ENCODE measurements at regions not wholly inside any gene's neighbourhood (a gene's known extent, or its start where the extent isn't known, plus 50 kb on each side); places are given as distances from the start of the nearest gene placed in this dataset.

DNA sequence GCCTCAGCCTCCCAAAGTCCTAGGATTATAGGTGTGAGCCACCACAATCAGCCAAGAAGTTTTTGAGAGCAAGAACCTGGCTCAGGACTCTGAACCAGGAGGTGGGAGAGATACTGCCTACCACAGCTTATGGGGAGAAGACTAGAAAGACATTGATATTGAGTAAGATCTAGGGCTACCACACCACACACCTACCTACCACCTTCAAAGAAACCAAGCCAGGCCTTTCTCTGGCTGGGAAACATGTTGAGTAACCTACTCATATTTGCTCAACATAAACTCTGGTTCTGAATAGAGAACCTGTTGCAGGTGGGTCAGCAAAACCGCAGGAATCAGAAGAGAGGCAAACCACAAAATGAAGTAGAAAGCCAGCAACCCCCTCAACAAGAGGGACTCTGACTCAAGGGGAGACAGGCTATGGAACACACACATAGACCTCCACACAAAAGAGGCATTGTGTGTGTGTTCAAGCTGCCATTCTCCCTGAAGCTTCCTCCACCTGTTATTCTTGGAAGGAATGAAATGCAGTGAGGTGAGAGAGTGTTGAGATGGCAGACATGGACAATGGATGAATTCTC, 1021.9 kb downstream of the NLGN4Y start:
- Mint-ChIP-seq H3K27ac (no peak overlapping the region), H3K36me3 (ENCODE audit: low read depth) (no peaks in the 10 kb centered on the region), H3K4me3 (no peak overlapping the region), H3K4me1 (ENCODE audit: low read depth) (no peaks in the 10 kb centered on the region), H3K9me3 (ENCODE audit: insufficient read depth) (no peaks in the 10 kb centered on the region), H3K27me3 (ENCODE audit: low read depth) (no peaks in the 10 kb centered on the region)
- ATAC-seq (no peak), DNase-seq (no peak)
- CTCF ChIA-PET, result no interaction called here
- POLR2A ChIA-PET, result interaction anchor here (0.6 kb wide), 1 partner anchor 21 kb away, joined by 3 read pairs; no protein-coding TSS in a partner anchor

DNA sequence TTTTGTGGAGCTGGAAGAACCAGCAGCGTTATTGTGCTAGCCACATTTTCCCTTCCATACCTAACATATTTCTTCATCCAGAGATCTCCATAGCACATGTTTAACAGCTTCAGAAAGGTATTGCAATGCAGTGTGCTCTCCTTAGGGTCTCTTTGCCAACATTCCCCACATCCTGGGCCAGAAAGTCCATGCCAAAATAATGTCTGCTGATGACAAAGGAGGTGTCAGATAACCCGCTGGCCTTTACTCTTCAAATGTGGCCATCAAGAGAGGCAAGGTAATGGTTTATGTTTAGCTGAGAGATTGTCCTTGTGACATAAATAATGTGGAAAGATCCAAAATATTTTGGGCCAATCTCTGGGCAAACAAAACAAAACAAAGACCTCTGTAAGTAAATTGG, 1027.7 kb downstream of the NLGN4Y start:
- ATAC-seq (no peak), DNase-seq (no peak)
- H3K27me3 Mint-ChIP-seq (ENCODE audit: low read depth), result no peaks in the 10 kb centered on the region
- H3K4me3 Mint-ChIP-seq, result no peak overlapping the region
- H3K4me1 Mint-ChIP-seq (ENCODE audit: low read depth), result no peaks in the 10 kb centered on the region
- no peak overlapping the region for H3K27ac Mint-ChIP-seq
- POLR2A ChIA-PET, result no interaction called here
- CTCF ChIA-PET, result no interaction called here
- H3K9me3 Mint-ChIP-seq (ENCODE audit: insufficient read depth), result no peaks in the 10 kb centered on the region
- H3K36me3 Mint-ChIP-seq (ENCODE audit: low read depth), result no peaks in the 10 kb centered on the region

DNA sequence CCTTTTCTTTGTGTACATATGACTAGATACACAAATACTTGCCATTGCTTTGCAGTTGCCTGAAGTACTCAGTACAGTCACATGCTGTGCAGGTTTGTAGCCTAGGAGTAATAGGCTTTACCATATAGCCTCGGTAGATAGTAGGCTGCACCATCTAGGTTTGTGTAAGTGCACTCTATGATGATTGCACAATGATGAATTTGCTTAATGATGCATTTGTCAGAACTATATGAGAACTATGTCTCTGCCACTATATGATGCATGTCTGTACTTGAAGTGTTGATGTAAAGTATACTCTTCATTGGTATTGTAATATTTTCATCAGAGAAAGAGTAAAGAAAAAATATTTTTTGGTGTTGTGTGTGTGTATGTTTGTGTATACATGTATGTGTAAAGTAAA, 1030.7 kb downstream of the NLGN4Y start:
- Mint-ChIP-seq H3K27ac (no peak overlapping the region), H3K36me3 (ENCODE audit: low read depth) (no peaks in the 10 kb centered on the region), H3K27me3 (ENCODE audit: low read depth) (no peaks in the 10 kb centered on the region), H3K4me3 (no peak overlapping the region), H3K9me3 (ENCODE audit: insufficient read depth) (no peaks in the 10 kb centered on the region), H3K4me1 (ENCODE audit: low read depth) (no peaks in the 10 kb centered on the region)
- DNase-seq (no peak), ATAC-seq (no peak)
- POLR2A ChIA-PET, result no interaction called here
- CTCF ChIA-PET, result no interaction called here

DNA sequence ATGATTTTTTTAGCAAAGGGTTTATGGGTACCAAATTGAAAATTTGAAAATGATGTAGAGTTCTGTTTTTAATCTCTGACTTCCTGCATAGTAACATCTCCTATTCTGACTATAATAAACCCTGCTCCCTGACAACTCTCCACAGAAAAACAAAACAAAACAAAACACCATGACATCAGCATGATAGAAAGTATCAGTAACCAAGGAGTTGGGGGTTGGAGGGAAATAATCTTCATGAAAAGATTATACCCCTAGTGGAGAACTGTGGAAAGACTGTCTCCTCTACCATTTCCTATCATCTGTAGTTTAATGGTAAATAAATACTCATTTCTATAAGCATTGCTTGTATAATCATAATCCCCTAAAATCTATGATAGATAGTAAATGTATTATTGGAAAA, 1034.8 kb downstream of the NLGN4Y start:
- ATAC-seq (no peak), DNase-seq (no peak)
- no peaks in the 10 kb centered on the region for H3K9me3 Mint-ChIP-seq (ENCODE audit: insufficient read depth)
- CTCF ChIA-PET, result no interaction called here
- H3K4me1 Mint-ChIP-seq (ENCODE audit: low read depth), result no peaks in the 10 kb centered on the region
- H3K36me3 Mint-ChIP-seq (ENCODE audit: low read depth), result no peaks in the 10 kb centered on the region
- no peaks in the 10 kb centered on the region for H3K27me3 Mint-ChIP-seq (ENCODE audit: low read depth)
- H3K27ac Mint-ChIP-seq, result no peak overlapping the region
- POLR2A ChIA-PET, result no interaction called here
- H3K4me3 Mint-ChIP-seq, result no peak overlapping the region

DNA sequence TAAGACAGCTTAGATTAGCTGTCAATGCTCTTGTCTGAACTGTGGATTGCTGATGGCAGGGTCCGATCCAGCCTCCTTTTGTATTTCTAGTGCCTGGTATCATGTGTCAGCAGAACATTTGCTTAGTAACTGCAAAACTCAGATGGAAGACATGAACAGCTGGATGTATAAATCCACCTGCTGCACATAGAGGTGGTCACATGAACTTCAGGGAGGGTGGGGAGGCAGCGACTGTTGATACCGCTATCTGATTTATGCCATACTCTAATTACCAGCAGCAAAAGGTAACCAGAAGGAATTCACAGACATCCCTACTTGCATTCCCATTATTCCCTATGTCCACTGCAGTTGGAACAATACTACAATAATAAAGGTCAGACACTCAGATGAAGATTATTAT, 1036.5 kb downstream of the NLGN4Y start:
- DNase-seq (no peak), ATAC-seq (no peak)
- H3K27me3 Mint-ChIP-seq (ENCODE audit: low read depth), result no peaks in the 10 kb centered on the region
- ChIA-PET CTCF (no interaction called here), POLR2A (no interaction called here)
- no peaks in the 10 kb centered on the region for H3K36me3 Mint-ChIP-seq (ENCODE audit: low read depth)
- H3K9me3 Mint-ChIP-seq (ENCODE audit: insufficient read depth), result no peaks in the 10 kb centered on the region
- H3K4me3 Mint-ChIP-seq, result no peak overlapping the region
- H3K27ac Mint-ChIP-seq, result no peak overlapping the region
- H3K4me1 Mint-ChIP-seq (ENCODE audit: low read depth), result no peaks in the 10 kb centered on the region

DNA sequence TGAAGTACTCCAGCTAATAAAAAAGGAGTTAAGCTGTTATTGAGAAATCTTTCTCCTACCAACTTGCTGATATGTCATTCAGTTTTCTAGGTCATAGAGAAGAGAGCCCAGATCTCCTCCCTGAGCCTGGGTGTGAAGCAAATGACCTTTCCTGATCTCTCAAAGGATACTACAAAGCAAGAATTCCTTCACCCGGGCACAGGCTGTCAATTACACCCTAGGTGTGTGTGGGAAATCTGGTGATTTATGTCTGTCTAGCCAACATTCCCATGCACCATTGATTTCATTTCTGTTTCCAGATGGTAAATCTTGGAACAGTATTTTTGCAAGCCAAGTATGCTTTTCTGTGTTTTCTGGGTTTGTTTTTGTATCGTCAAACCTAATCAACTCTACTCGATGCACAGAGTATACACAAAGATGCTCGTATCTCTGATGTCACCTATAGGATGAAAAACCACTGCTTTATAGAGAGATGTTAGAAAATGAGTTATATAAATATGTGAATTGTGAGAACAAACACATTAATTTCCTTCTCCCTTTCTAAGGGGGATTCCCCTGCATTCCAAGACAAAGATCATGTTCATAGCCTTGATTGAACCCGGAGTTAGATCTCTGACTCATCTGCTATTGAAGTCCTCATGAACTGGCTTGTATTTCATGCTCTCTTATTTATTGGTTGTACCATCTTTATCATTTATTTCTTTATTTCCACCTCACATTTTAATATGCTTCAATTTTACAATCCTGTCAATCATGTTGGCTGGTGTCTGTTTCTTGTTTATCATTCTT, 1037.4 kb downstream of the NLGN4Y start:
- ATAC-seq, result no peak
- no peak for DNase-seq
- Mint-ChIP-seq H3K27ac (no peak overlapping the region), H3K36me3 (ENCODE audit: low read depth) (no peaks in the 10 kb centered on the region), H3K27me3 (ENCODE audit: low read depth) (no peaks in the 10 kb centered on the region), H3K9me3 (ENCODE audit: insufficient read depth) (no peaks in the 10 kb centered on the region), H3K4me1 (ENCODE audit: low read depth) (no peaks in the 10 kb centered on the region), H3K4me3 (no peak overlapping the region)
- POLR2A ChIA-PET, result no interaction called here
- CTCF ChIA-PET, result no interaction called here

DNA sequence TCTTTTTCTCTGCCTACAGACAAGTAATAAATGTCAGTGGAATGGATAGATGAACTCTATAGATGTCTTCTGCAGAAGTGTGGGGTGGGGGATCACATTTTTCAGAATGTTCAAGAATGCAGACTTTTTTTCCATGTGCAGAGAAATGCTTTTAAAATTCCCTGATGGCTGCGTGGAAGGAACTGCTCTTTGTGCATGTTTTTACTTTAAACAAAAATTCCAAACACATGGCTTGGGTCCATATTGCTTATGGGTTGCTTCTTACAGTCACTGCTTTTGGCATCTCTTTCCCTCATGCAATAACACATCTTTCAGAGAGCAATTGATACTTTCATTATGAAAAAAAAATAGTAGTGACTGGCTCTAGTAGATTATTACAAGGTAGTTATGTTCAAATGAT, 1053.6 kb downstream of the NLGN4Y start:
- Mint-ChIP-seq H3K27ac (no peak overlapping the region), H3K4me3 (no peak overlapping the region), H3K4me1 (ENCODE audit: low read depth) (no peaks in the 10 kb centered on the region), H3K36me3 (ENCODE audit: low read depth) (no peaks in the 10 kb centered on the region), H3K9me3 (ENCODE audit: insufficient read depth) (no peaks in the 10 kb centered on the region), H3K27me3 (ENCODE audit: low read depth) (no peaks in the 10 kb centered on the region)
- POLR2A ChIA-PET, result no interaction called here
- DNase-seq (no peak), ATAC-seq (no peak)
- CTCF ChIA-PET, result no interaction called here

DNA sequence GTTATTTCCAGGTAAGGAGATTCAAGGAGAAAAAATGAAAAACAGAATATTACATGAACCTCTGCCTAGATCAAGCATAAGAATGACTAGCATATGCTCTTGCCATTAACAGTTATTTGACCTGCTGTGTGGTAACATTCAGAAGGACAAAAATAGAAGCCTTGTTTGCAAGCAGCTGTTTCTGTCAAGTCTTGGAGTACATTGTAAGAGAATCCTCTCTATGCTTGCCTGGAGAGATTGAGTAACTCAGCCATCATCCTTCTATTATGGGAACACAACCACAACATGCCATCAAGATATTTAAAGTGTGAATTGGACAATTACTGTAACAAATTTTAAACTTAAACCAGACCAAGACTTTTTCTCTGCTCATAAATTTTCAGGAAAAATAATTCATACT, 1054.4 kb downstream of the NLGN4Y start:
- no peaks in the 10 kb centered on the region for H3K9me3 Mint-ChIP-seq (ENCODE audit: insufficient read depth)
- H3K27me3 Mint-ChIP-seq (ENCODE audit: low read depth), result no peaks in the 10 kb centered on the region
- H3K36me3 Mint-ChIP-seq (ENCODE audit: low read depth), result no peaks in the 10 kb centered on the region
- H3K4me1 Mint-ChIP-seq (ENCODE audit: low read depth), result no peaks in the 10 kb centered on the region
- no peak overlapping the region for H3K4me3 Mint-ChIP-seq
- H3K27ac Mint-ChIP-seq, result no peak overlapping the region
- DNase-seq, result no peak
- ATAC-seq, result no peak
- ChIA-PET POLR2A (no interaction called here), CTCF (no interaction called here)

DNA sequence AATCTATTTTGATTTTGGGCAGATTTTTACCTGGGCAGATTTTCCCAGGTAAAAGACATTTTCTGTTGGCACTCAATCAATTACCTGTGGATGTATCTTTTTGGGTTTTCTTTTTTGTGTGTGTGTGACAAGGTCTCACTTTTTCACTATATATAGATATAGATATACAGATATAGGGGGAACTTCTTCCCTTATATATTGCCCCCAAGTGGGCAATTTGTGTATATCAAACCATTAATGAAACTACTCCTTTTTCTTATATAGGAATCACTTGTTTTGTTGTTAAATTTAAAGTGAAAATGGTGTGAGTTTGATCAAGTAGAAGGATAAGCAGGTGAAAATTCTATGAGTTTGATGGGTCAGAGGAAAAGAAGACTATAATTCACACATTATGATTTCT, 1054.9 kb downstream of the NLGN4Y start:
- no peaks in the 10 kb centered on the region for H3K4me1 Mint-ChIP-seq (ENCODE audit: low read depth)
- DNase-seq (no peak), ATAC-seq (no peak)
- H3K4me3 Mint-ChIP-seq, result no peak overlapping the region
- ChIA-PET CTCF (no interaction called here), POLR2A (no interaction called here)
- H3K36me3 Mint-ChIP-seq (ENCODE audit: low read depth), result no peaks in the 10 kb centered on the region
- H3K27me3 Mint-ChIP-seq (ENCODE audit: low read depth), result no peaks in the 10 kb centered on the region
- no peak overlapping the region for H3K27ac Mint-ChIP-seq
- H3K9me3 Mint-ChIP-seq (ENCODE audit: insufficient read depth), result no peaks in the 10 kb centered on the region

DNA sequence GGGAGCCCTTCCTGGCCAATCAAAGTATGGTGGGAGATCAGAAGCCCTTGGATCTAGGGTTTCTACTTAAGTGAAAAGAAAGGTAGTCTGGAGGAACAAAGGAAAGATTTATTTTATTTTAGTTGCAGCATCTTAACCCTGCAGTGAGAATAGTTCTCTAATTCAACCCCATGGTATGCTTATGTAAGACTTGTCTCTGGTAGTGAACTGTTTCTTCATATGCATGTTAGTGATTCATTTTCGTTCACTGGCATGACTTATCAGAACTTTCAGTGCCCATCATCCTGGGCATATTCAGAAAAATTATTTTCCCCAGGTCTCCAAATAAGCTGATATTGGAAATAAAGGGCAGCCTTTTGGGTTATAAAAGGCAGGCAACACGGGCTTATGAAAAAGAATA, 1058.8 kb downstream of the NLGN4Y start:
- DNase-seq (no peak), ATAC-seq (no peak)
- Mint-ChIP-seq H3K27me3 (ENCODE audit: low read depth) (no peaks in the 10 kb centered on the region), H3K27ac (no peak overlapping the region), H3K36me3 (ENCODE audit: low read depth) (no peaks in the 10 kb centered on the region), H3K4me3 (no peak overlapping the region), H3K4me1 (ENCODE audit: low read depth) (no peaks in the 10 kb centered on the region), H3K9me3 (ENCODE audit: insufficient read depth) (no peaks in the 10 kb centered on the region)
- ChIA-PET CTCF (no interaction called here), POLR2A (no interaction called here)

DNA sequence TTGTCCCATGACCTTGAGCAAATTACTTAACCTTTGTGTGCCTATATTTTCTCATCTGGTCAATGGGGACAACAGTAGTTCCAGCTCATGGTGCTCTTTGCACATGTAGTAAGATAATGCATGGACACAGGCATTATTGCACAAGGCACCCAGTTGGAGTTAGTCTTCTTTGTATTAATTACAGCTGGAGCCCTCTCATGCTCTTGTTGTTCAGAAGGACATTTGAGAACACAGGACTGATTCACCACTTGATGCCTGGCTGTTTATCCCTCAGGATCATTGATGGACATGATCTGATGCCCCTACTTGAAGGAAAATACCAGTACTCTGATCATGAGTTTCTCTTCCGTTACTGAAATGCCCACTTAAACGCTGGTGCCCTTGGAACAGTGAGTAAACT, 1068.6 kb downstream of the NLGN4Y start:
- no peak for ATAC-seq
- CTCF ChIA-PET, result no interaction called here
- POLR2A ChIA-PET, result no interaction called here

DNA sequence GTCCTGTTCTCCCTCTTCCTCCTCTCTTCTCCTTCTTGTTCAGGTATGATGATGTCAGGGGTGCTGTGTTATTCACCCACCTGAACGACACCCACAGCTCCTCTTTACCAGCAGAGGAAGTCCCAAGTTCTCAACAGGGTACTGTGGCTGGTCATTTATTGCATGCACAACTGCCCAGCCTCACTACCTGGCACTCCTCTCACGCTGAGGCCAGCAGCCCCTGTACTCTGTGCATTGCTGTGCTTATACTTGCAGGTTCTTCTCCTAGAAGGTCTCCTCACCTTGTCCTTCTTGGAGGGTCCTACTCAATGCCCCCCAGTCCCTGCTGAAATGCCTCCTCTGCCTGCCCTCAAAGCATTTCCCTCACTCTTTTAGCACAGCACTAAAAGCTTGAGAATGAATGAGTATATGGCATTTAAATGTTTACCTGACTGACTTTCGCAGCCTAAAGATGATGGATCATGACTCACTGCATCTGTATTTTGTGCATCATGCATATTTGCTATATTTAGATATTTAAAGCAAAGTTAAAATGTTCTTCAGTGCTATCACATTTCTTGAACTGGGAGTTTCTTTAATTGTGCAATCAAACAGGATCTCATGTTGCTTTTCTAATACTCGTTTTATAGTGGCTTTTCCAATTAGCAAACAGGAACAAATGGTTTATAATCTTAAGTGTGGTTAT, 1069.3 kb downstream of the NLGN4Y start:
- Mint-ChIP-seq H3K4me1 (ENCODE audit: low read depth) (no peaks in the 10 kb centered on the region), H3K27ac (no peak overlapping the region), H3K27me3 (ENCODE audit: low read depth) (no peaks in the 10 kb centered on the region), H3K36me3 (ENCODE audit: low read depth) (no peaks in the 10 kb centered on the region), H3K9me3 (ENCODE audit: insufficient read depth) (no peaks in the 10 kb centered on the region), H3K4me3 (no peak overlapping the region)
- CTCF ChIA-PET, result no interaction called here
- POLR2A ChIA-PET, result no interaction called here
- no peak for ATAC-seq
- DNase-seq, result no peak

More for the DNA sequence above, 1068.6 kb downstream of the NLGN4Y start:
- Mint-ChIP-seq H3K4me1 (ENCODE audit: low read depth) (no peaks in the 10 kb centered on the region), H3K4me3 (no peak overlapping the region), H3K27ac (no peak overlapping the region), H3K36me3 (ENCODE audit: low read depth) (no peaks in the 10 kb centered on the region), H3K9me3 (ENCODE audit: insufficient read depth) (no peaks in the 10 kb centered on the region), H3K27me3 (ENCODE audit: low read depth) (no peaks in the 10 kb centered on the region)
- DNase-seq, result no peak
